GM19025 (cell line): ENCODE measurements at regions not wholly inside any gene's neighbourhood (a gene's known extent, or its start where the extent isn't known, plus 50 kb on each side); places are given as distances from the start of the nearest gene placed in this dataset.
A peak's percentile ranks its signal among the peaks of the same experiment; 100 is the strongest.

Source experiments
- ATAC-seq: cut with Tn5 transposase; IDR thresholded peaks from one replicate; pipeline ENCODE4 v1.9.1; 2021; ENCODE audit warnings: mild to moderate bottlenecking, low read depth, moderate library complexity; ENCODE audit not compliant: unreplicated experiment

DNA sequence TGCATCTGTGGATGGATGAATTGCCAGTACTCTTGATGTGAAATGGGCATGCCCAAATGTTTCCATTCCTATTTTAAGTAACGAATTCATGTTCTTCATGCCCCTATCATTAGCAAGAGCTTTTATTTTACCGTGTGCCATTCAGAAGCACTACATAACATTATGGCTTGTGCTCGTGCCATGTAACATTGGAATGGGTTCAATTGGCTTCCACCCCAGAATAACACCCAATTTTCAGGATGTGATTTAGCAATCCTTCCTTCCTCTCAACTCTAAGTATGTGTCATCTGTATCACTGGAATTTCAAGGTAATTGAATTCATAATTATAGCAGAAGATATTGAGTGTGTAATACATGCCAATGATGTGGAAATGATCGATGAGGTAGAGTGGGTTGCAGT, 145.8 kb upstream of the TMPO start:
- no peak for ATAC-seq

- no peak for ATAC-seq
Measured at GRCh38 chr12:98370976-98371375, 144.4 kb upstream of the TMPO start.

GRCh38 chr12:98371419-98371818, 144.0 kb upstream of the TMPO start:
- no peak for ATAC-seq

DNA sequence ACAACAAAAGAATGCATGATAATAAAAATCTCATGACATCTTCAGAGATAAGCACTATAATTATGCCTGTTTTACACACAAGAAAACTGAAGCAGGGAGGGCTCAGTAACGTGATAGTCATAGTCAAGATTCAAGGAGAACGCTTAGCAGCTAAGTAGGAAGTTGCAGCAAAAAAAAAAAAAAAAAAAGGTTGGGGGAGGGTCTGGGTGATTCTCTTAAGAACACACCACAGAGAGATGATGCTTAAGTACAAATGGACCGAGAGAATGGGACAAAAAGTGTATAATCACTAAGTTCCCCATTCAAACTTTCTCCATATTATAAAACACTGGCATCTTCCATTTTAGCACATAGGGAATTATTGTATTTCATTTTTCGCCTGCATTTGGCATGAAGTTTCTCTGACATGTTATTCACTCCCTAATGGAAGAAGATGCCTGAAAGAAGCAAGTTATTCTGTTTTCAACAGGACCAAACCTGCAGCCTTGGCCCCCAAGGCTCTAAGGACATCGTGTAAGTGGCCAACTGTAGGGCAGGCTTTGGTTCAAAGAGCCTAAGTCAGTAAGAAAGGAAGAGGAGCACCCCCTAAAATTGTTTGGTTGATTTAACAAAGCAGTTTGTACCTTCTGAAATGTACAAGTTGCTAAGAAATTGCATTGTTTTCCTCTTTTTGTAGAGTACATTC, 142.9 kb upstream of the TMPO start:
- no peak for ATAC-seq

GRCh38 chr12:98373025-98373554, 142.3 kb upstream of the TMPO start:
- no peak for ATAC-seq

- no peak for ATAC-seq
Measured at GRCh38 chr12:98374007-98374406, 141.4 kb upstream of the TMPO start.

DNA sequence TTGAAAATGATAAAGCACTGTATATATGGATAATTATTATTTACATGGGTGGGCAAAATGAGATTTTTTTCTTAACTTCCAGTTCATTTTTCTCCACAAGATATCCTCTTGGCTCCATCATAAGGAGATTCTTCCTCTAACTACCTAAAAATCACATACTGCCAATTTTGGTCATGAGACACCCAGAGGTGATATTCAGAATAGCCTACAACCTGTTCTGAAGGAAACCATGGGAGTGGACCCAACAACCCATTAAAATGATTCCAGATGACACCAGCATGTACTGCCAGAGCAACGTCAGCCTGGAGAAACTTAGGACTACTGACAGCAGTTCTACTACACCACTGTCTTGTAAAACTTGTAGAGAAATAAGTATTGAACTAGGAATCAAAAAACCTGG, 136.3 kb upstream of the TMPO start:
- ATAC-seq: no peak

DNA sequence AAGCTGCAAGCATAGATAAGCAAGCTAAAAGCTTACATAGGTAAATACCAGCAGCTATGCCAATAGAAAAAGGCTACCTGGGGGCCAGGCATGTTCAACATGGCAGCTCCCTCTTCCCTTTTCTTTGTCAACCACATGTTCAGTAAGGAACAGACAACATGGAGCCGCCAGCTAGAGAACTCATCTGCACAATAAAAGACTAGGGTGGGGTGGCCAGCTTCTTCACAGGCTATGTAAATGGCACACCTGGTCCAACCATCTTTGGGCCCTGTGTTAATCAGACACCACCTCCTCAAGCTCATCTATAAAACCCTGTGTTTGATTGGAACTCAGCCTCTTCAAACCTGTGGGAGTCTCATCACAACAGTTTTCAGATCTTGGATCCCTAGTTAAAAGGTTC, 129.7 kb upstream of the TMPO start:
- ATAC-seq: no peak

DNA sequence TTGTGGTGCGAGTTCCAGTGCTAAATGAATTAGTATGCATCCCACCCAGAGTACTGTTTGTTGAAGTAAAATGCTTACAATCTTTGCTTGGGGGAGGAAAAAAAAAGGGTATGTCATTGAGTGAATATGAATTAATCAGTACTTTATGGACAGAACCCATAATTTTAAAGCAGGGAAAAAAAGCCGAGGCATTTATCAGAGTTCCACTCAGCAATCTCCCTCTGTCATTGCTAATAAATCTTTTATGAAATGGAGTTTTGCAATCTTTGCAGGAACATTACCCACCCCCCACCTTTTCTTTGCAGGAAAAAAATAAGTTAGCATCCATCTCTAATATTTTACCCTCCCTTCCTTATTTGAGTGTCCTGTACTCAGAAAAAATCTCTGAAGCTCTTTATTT, 127.9 kb upstream of the TMPO start:
- no peak for ATAC-seq

GRCh38 chr12:98388126-98388525, 127.3 kb upstream of the TMPO start:
- no peak for ATAC-seq

DNA sequence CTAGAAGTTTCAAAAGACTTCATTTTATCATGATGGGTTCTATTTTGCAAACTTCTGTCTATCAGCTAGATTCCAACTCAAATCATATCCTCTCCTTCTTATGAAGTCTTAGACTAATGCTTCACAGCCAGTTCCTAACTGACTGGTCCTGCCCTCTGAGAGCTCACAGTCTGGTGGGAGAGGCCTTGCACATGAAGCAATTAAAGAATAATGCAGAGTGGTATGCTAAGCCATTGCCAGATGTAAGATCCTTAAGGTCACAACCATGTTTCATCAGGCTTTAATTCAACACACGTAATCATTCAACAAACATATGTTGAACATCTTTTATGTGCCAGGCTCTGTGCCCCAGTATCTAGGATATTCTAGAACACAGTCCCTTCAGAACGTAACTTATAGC, 125.8 kb upstream of the TMPO start:
- ATAC-seq: no peak

DNA sequence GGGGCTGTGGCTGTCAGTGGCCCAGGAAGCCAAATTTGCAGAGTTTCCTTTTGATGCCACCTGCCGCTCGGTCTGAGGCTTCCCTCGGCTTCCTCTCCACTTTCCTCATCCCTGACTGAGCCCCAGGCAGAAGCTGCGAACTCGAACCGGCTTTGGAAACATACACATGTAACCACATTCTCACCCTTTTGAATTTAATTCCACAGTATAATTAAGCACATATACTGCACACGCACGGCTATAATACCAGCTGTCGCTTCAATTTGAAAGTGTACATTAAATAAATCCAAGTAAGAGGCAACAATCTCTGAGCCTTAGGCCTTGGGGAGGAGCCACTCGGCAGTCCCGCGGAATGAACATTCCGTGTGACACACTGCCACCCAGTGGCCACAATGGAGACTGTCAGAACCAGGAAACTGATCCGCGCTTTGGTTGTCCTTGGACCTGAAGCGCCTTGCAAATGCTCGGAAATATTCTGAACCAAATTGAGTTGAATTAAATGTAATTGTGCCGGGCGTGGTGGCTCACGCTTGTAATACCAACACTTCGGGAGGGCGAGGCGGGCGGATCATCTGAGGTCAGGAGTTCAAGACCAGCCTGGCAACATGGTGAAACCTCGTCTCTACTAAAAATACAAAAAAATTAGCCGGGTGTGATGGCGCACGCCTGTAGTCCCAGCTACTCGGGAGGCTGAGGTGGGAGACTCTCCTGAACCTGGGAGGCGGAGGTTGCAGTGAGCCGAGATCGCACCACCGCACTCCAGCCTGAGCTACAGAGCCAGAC, 117.9 kb upstream of the TMPO start:
- ATAC-seq: peak; percentile 84

DNA sequence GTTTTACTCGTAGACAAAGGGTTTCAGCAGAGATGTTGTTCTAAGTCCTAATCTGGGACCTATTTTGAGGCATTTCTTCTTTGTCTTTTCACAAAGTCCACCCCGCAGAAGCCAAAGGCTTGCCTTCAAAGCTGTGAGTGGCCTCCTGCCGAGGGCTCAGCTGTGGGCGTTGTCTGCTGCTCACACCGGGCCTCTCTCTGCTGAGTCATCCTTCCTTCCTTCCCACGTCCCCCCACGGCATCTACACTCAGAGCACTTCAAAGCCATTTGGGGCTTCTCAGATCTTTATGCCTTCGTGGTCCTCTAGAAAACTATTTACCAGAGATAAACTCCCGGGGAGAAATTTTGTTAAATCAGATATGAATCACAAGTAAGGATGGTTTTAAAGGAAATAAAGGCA, 115.9 kb upstream of the TMPO start:
- no peak for ATAC-seq

DNA sequence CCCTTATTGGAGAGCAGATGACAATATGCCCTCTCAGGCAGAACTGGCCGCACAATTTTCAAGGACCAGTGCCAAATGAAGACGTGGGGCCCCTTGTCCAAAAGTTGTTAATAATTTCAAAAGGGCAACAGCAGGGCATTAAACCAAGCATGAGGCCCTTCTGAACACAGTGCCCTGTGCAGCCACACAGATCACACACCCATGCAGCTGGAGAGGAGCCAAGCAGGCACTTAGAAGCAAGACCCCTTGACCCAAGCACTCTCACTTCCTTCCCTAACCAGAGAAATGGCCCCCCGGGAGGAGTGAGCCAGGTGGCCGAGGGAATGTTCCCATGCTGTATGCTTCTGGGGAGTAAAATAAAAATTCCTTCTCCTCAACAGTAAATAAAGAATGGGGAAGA, 114.0 kb upstream of the TMPO start:
- ATAC-seq: no peak

GRCh38 chr12:98402091-98402490, 113.3 kb upstream of the TMPO start:
- no peak for ATAC-seq

- ATAC-seq: no peak
Measured at GRCh38 chr12:98402671-98403070, 112.7 kb upstream of the TMPO start.

GRCh38 chr12:98403385-98403784, 112.0 kb upstream of the TMPO start:
- ATAC-seq: no peak

- ATAC-seq: no peak
Measured at GRCh38 chr12:98403936-98404335, 111.5 kb upstream of the TMPO start.

DNA sequence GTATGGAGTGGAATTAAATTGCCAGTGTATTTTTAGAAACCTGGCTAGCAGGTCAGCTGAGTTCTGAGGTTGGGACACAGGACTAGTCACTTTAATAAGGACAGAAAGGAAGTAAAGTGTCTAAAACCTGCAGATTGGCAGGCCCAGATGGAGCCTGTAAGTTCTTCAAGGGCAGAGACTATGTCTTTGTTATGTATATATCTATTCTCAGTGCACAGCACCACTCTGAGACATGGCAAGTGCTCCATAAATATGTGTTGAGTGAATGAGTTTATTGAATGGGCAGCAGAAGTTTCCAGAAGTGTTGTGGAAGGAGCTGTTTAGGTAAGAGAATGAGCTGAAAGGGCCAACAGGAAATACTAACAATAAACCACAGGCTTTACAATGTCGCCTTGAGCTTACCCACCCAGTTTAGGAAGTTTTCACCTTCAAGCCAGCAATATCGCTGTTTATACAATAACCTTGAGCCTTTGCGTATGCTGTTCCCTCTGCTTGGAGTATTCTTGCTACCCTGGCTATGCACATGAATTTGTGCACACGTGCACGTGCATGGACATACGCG, 109.5 kb upstream of the TMPO start:
- ATAC-seq: no peak

GRCh38 chr12:98406378-98406777, 109.0 kb upstream of the TMPO start:
- no peak for ATAC-seq

DNA sequence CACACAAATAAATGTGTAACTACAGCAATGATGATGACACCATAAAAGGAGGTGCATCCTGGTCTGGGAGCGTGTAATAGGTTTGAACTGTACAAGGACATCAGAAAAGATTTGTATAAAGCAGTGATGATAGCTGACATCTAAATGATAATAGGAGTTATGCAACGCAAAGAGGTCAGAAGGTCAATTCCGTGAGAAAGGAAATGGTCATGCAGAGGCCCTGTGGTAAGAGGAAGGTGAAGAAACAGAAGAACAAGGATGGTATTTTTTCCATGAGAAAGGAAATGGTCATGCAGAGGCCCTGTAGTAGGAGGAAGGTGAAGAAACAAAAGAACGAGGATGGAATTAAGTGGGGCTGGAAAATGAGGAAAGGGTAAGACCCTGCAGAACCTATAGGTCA, 106.7 kb upstream of the TMPO start:
- ATAC-seq: no peak

DNA sequence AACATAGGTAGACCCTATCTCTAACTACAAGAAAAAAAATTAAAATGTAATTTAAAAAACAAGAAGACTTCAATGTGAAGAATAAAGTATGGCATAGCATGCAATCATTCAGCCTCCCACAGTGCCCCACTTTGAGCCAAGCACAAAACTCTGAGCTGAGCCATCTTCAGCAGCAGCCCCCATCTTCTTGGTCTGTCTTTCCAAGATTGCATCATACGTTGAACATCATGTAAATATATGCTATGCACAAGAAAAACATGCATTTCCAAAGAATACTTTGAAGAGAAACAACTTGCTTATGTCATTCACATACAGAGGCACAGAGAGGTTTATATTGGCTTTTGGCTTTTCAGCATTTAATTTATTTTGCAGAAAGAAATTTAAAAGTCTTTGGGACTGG, 105.8 kb upstream of the TMPO start:
- no peak for ATAC-seq
